T1000 (cell line): ENCODE measurements at regions not wholly inside any gene's neighbourhood (a gene's known extent, or its start where the extent isn't known, plus 50 kb on each side); places are given as distances from the start of the nearest gene placed in this dataset.
"Not testable (repeated sequence)": the region's sequence is repeated elsewhere in the genome, so short reads cannot be mapped to it uniquely, and the experiment has no call there.

Experiments used
- DNase-seq: peaks from one replicate; lab custom pipeline; 2025; ENCODE audit warnings: mixed read lengths; lab: John Stamatoyannopoulos, UW

DNA sequence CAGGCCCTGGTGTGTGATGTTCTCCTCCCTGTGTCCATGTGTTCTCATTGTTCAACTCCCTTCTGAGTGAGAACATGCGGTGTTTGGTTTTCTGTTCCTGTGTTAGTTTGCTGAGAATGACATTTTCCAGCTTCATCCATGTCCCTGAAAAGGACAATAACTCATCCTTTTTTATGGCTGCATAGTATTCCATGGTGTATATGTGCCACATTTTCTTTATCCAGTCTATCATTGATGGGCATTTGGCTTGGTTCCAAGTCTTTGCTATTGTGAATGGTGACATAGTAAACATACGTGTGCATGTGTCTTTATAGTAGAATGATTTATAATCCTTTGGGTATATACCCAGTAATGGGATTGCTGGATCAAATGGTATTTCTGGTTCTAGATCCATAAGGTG lies 964.6 kb upstream of the CITED2 start:
- not testable (repeated sequence) for DNase-seq

DNA sequence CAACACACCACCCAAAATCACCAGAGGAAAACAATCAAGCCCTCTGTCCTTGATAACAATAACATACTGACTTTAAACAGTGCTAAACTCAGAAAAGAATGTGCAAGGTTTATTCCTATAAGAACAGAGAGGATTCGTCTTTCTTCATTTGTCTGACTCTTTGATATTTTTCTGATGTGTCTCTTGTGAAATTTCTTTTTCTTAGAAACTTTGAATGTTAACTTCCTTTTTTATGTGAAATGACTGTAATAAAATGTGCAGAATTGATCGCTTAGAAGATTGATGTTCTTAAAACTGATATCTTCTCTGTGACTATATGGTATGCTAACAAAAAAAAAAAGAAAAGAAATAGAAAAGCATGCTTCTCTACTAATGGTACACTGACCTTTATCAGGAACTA lies 947.4 kb upstream of the CITED2 start:
- no peak for DNase-seq

DNA sequence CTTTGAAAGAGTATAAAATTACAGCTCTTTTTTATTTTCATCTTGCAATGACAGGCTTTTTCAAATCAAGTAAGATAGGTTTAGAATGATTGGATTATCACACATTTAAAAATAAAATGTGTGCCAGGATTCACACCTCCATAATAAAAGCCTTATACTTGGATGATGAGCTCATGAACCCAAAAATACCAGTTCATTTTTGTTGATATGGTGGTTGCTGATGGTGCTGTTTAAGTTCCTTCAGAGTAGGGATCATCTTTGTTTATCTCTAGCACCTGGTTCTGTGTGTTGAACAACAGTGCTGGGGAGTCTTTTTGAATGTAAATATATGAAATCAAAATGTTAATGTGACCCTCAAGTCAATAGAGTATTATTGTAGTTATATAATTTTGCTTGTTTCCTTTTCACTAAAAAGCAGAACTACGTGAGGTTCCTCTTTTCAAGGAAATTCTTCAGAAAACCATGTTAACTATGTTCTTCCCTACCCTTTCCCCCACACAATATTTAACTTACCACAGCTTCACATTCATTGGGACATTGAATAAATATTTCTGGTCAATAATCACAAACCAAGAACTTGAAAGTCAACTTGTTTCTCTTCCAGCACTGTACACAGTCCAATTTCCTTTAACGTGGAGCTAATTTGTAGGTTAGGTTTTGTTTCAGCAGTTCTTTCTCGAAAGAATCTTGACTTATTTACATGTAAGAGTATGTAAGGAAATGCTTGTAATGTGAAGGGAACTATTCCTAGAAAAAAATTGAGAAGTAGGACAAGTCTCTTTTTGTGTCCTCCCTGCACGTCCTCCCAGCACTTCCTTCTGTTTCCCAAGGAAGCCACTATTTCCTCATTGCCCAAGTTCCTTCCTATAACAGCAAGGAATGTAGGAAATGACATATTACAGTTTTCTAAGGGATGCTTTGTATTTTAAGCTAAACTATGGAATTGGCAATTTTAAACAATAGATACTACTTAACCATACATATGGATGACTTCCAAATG lies 945.9 kb upstream of the CITED2 start:
- DNase-seq: no peak

DNA sequence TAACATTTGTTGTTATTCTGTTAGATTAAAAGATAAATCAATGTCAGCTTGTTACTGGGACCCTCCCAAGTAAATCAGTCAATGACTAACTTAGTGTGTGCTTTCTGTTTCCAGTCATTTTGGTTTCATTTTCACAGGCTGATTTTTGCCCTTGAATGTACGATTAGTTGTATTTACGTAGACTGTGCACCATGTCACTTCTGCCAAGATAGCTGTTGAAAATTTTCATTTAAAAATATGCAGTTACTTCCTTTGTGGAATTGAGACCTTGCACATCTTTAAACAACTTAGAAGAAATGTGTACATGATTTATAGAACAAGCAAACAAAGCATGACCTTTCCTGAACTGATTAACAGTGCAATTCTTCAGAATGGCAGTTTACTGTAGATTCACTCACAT lies 944.8 kb upstream of the CITED2 start:
- no peak for DNase-seq

DNA sequence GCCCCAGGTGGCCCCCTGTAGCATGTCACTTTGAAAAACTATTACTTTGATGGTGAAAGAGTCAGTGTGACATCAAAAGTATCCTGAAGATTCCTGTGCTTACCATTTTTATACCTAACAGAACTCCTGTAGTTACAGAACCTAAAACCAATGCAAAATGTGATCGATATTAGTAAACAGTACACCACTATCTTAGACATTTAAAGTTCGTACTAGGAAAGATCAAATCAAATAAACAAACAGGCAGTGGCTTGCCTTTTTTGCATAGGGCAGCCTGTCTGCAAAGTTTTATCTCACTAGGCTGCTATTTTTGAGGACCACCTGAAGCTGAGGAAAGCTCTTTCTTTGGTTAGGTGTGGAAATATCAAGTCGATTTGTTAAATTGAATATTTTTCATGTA lies 944.0 kb upstream of the CITED2 start:
- DNase-seq: no peak

DNA sequence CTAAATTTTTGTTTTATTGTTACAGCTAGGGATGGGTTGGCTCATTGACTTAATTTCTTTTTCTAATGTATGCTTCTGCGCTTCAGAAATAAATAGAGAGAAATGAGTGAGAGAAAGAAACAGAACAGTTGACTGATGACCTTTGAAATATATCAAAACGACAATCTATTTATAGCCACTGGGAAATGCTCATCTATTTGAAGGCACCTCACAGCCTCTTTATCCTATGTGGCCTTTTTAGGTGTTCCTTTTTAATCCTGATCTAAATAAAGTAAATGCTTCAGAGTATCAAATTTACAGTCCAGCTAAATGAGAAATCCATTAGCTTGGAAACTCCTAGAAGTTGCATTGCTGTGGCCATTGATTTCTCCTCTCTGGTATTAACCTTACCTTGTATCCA lies 943.5 kb upstream of the CITED2 start:
- no peak for DNase-seq

DNA sequence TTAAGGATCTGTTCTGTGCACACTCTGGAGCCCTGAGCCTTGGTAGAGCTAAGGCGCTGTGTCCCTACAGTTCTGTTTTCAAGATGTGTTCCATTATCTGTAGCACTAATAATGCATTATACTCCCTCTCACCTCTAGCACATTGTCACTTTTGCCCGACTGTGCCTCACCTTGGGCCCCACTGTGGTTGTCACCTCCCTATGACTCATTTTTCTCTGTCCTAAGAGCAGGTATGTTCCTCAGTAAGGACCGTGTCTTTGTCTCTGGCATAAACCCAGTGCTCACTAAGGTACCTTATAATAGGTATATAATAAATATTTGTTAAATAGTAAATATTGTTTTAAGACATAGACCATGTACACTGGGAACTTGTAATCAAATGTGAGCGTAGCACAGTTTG lies 942.5 kb upstream of the CITED2 start:
- no peak for DNase-seq

DNA sequence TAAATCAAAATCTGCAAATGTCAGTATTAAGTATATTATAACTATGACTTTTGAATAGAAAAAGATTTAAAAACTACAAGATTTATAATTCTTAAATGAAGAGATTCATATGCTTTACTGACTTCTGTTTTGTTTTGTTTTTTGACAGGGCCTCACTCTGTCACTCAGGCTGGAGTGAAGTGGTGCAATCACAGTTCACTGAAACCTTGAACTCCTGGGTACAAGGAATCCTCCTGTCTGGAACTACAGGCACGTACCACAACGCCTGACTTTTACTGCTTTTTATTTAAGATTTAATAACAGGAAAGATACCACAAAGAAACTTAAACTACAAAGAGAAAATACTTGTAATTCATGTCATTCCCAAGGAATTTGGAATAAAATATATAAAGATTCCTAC lies 940.2 kb upstream of the CITED2 start:
- no peak for DNase-seq

DNA sequence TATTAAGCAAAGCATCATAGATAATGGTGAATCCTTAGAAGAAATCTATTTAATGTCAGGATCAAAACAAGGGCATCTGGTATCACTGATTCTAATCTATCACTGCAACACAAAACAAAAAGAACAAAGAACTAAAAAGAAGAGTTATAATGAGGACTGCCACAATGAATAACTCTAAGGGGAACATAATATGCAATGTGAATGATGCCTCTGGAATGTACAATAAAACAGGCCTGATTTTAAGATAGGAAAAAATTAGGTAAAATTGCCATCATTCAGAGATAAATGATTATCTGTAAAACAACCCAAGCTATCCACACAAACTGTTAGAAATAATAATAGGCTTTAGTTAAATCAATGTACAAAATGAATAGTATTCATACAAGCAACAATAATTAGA lies 936.7 kb upstream of the CITED2 start:
- no peak for DNase-seq

DNA sequence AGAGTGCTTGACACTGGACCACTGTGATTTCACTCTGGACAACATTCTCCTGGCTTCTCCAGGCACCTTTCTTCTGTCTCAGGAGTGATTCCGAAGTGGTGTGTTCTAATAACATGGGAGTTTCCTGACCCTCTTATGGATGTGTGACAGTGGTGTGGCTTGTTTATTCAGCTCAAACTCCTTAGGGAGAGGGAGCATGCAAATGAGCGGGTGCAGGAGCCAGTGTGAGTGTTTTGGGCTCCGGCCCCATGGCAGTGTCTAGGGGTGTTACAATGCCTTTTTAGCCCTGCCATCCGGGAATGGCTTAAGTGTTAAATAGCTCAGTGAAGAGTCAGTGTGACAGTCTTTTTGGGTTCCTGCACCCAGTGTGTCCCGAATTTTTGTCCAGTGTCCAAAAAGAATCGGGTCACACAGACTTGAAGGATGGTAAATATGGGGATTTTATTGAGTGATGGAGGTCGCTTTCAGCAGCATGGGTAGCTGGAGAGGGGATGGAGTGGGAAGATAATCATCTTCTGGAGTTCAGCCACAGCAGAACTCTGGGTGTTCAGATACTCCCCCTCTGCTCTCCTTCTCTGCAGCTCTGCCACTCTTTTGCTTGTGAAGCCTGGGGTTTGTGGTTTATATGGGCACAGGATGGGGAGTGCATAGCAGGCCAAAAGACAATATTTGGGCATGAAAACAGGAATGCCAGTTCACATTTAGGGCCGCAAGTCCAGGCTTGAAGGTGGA lies 928.9 kb upstream of the CITED2 start:
- no peak for DNase-seq

DNA sequence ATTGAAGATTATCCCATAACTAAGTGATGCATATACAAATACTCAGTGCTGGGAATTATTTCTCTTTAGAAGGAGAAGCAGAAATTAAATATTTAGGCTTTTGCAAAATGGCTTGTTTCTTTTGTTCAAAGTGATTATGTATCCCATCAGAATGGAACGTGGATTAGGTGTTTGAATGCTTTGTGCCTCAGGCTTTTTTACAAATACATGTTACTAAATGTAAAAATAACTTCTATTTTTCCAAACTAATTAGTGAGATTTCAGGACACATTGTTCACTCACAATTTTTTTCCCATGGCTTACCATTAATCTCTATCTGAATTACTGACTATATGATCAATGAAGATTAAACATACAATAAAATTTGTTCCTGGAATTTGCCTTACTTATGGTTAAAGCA lies 925.9 kb upstream of the CITED2 start:
- no peak for DNase-seq

DNA sequence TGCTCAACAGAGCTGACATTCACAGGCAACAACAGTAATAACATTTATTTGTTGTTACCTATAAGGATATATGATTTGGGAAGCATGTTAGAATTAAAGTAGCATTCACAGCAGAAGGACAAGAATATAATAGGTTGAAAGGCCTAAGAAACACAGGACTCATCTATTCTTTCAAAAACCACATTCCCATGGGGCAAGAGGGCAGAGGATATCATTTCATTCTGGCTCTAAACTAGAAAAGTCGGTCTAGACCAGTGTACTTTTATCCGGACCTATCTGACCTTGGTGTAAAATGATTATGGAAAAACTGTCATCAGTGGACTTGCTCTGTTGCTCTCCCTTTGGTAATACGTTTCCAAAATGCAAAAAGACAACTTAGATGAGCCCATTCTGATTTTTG lies 914.7 kb upstream of the CITED2 start:
- no peak for DNase-seq

DNA sequence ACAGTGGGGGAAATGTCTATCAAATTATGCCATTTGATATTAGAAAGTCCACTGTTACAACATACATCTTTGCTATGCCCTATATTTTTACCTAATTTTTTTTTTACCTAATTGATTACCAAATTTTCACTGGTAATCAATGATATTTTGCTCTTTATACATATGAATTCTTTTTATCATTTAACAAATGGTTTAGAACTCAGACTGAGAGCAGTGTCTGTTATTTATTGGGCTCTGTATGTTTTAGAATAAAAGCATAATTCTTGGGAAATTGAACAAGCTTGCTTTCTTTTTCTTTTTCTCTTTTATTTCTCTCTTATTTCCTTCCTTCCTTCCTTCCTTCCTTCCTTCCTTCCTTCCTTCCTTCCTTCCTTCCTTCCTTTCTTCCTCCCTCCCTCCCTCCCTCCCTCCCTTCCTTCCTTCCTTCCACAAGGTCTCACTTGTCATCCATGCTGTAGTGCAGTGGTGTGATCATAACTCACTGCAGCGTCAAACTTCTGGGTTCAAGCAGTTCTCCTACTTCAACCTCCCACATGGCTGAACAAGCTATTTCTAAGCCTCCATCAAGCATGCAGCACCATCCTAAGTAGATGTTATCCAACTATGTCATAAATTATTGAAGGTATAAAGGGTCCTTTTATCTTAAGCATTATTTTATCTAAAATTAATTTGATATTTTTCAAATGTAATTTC lies 911.7 kb upstream of the CITED2 start:
- no peak for DNase-seq

DNA sequence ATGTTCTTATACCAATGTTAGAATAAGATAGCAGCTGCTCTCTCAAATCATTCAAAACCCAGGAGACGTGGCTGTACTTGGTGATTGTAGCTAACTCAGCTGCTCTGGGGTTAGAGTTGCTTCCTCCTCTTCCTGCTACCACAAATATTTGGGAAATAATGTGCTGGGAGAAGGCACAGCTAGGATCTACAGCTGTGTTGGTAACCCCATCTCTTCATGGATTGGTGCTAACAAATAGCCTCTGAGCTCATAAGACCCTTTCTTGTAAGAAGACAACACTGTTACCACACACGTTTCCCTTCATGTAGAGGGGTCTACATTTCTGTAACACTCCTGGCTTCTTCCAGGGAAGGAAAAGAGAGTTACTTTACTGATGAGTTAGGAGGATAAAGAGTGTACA lies 911.0 kb upstream of the CITED2 start:
- DNase-seq: no peak

DNA sequence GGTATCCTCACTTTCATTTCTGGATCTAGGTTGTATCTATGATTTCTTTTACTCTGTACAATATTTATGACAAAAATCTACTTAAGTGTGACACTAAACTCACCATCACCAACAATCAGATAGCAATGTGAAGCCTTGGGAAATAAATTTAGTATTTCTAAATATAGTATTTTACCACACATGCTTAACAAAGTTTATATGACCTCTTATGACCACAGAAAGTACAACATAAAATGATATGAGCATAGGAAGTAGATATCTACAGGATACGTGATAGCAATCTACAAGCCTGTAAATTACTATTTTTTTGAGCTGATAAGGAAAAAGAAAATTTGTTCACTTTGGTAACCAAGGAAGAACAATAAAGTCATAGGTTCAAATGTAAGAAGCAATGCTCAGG lies 910.4 kb upstream of the CITED2 start:
- no peak for DNase-seq

DNA sequence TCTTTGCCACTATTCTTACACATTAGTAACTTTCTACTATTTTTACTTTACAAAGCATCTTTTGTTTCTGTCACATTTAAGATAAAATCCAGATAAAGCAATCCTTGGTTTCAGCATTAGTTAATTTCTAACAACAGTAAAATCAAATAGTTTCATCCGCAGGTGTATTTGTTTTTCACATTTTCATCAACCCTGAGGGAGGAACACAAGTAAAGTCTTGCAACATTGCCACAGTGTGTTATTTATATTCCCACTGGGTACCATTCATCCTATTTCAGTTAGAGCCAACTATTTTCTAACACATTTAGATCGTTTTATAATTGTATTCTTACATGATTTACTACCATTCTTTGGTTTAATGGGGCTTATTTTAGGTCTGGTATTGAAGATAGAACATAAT lies 908.7 kb upstream of the CITED2 start:
- DNase-seq: no peak

DNA sequence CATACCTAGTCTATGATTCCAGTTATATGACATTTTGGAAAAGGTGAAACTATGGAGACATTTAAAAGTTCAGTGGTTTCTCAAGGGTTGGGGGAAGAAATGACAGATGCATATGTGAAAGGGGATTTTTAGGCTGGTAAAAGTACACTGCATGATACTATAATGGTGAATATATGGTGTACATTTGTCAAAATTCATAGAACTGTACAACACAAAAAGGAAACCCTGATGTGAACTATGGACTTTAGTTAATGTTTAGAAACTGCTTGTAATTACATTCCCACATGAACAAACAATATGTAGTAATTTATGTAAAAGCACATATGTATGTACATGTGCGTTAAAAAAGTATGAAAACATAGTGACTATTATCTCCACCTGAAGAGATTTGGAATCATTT lies 907.3 kb upstream of the CITED2 start:
- DNase-seq: no peak

DNA sequence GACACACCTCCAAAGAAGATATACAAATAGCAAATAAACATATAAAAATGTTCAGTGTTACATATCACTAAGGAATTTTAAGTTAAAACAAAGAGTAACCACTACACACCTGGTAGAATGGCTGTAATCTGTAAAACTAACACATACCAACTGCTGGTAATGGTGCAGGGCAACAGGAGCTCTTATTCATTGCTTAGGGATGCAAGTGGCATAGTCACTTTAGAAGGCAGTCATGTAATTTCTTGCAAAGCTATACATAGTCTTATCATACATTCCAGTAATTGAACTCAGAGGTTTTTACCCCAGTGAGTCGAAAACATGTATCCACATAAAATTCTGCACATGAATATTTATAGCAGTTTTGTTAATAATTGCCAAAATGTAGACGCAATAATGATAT lies 906.8 kb upstream of the CITED2 start:
- no peak for DNase-seq

DNA sequence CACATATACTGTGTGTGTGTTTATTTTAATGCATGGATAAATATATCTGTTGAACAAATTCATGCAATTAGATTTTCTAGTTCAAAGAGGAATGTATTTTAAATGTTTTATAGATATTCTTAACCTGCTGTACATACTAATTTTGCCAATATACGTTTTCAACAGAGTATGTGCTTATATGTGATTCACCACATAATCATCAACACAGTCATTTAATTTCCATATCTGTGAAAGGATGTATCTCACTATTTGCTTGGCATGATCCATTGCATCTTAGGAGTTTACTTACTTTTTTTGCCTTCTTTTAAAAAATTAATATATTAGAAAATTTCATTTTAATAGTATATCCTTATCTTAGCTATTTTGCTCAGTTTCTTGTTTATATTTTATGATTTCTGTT lies 902.3 kb upstream of the CITED2 start:
- DNase-seq: no peak

DNA sequence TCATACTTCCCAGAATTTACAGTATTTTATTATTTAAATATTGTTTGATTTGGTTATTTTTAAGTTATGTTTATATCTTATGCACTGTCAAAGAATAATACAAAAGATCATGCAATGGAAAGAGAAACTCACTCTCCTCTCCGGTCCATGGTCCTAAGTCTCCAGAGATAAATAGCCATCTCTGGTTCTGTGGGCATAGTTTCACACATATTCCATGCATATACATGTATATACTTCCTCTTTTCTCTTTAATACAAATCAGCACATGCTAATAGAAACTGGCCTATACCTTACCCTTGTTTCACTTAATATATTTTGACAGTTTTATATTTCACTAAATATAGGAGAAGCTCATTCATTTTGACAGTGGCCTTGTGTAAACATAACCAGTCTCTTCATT lies 901.7 kb upstream of the CITED2 start:
- DNase-seq: no peak

DNA sequence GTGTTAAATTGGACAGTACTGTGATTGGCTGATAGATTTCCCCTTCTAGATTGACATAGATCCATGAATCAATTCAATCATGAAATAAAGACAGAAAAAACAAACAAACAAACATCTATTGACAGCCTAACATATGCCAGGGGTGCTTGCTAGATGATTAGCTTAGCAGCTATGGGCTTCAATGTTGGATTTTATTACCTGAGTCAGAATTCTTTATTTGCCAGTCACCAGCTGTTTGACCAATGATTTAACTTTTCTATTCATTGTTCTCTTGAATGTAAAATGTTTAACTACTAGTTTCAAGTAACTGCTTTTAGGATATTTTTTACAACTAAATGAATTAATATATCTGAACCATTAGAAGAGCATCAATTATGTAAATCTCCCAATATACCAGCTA lies 901.3 kb upstream of the CITED2 start:
- DNase-seq: no peak

DNA sequence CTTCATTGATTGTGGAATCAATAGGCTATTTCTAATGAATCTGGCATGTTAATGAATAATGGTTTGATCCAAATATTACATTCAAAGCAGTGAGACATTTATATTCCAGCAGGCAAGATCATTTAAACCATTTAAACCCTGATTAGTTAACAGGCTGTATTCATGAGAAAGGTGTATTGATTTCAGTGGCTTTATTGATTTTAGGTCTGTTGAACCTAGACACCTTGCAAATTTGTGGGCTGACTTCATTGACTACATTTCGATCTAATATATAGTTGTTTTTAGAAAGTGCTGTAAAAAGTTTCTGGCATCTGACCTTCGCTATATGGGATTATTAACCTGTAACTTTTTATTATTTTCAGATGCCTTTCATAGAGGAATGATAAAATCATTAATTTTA lies 900.1 kb upstream of the CITED2 start:
- no peak for DNase-seq
